Fibroblast of mammary gland (primary cell): ENCODE measurements at regions not wholly inside any gene's neighbourhood (a gene's known extent, or its start where the extent isn't known, plus 50 kb on each side); places are given as distances from the start of the nearest gene placed in this dataset.

ENCODE experiments used
- DNase-seq: peaks from one replicate; pipeline ENCODE4 v3.0.0-alpha.2; 2010; ENCODE audit warnings: low read depth
- H3K4me3 ChIP-seq: 2 replicates; pipeline ENCODE4 v1.5.1; 2011; ENCODE audit warnings: low read depth, mild to moderate bottlenecking, low read length, moderate library complexity; ENCODE audit not compliant: control insufficient read depth
- TF ChIP-seq, protein P1 (sequence below): conservative IDR thresholded peaks from 2 replicates; pipeline ENCODE4 v1.5.1; 2011; ENCODE audit warnings: low read depth, low read length, inconsistent platforms; ENCODE audit not compliant: control insufficient read depth, insufficient read depth

DNA sequence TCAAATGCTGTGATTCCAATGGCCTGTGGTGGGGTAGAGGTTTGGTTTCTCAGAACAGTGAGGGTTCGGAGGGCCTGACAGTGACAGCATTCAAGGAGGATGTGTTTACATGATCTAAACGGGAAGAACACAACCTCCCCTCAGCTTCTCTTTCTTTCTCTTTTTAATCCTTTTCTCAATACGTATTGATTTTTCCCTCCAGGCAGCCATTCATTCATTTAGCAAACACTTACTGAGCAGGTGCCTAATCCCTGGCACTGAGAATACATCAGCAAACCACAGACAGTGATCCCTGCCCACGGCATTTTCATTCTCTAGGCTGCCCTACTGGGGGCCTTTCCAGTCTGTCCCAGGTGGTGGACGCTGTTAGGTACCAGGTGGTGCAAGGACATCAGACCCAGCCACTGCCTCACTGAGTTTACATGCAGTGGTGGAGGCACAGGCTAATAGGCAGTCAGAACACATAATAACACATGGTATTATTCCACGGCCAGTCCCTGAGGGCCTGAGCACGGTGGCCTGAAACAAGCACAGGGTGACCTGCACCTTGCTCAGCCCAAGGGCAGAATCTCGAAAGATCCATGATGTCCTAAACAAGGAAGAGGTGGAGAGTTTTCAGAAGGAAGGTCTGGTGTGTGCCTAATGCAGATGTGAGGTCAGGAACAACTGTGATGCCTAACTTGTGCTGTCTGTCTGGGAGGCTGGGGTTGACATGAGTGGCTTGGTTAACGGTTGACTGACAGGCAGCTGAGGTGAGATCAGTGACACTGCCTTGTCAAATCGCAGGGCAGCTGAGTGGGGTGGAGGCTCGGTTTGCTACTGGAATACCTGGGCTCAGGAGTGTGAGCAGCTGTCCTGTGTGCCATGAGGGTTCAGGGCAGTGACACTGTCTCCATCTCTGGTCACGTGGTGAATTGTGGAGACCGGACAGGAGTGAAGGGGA, 785.5 kb upstream of the HS6ST1 start:
- TF ChIP-seq, protein P1, sequence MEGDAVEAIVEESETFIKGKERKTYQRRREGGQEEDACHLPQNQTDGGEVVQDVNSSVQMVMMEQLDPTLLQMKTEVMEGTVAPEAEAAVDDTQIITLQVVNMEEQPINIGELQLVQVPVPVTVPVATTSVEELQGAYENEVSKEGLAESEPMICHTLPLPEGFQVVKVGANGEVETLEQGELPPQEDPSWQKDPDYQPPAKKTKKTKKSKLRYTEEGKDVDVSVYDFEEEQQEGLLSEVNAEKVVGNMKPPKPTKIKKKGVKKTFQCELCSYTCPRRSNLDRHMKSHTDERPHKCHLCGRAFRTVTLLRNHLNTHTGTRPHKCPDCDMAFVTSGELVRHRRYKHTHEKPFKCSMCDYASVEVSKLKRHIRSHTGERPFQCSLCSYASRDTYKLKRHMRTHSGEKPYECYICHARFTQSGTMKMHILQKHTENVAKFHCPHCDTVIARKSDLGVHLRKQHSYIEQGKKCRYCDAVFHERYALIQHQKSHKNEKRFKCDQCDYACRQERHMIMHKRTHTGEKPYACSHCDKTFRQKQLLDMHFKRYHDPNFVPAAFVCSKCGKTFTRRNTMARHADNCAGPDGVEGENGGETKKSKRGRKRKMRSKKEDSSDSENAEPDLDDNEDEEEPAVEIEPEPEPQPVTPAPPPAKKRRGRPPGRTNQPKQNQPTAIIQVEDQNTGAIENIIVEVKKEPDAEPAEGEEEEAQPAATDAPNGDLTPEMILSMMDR, result no peak
- H3K4me3 ChIP-seq, result no peak overlapping the region
- DNase-seq, result no peak

DNA sequence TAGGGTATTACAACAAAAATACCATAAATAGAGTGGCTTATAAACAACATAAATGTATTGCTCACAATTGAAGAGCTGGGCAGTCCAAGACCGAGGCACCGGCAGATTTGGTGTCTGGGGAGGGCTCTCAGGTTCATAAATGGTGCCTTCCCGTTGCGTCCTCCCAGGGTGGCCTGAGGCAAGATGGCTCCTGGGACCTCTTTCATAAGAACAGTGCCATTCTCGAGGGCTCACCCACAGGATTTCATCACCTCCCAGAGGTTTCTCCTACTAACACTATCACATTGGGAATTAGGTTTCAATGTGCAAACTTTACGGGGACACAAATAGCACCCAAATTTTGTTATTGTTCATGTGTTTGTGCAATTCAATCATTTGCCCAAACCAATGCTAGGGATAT, 793.5 kb upstream of the HS6ST1 start:
- TF ChIP-seq, protein P1, result no peak
- no peak overlapping the region for H3K4me3 ChIP-seq
- no peak for DNase-seq

DNA sequence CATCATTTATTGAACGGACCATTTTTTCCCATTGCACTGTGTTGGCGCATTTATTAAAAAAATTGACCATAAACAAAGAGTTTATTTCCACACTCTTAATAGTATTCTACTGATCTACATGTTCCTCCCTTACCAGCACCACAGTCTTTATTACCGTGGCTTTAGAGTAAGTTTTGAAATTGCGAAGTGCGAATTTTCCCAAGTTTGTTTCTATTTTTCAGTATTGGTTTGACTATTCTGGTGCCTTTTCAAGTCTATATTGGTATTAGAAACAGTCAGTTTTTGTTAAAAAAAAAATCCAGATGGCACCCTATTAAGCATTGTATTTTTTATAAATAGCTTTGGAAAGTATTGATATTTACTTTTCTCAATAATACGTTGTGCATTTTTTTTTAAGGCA, 795.1 kb upstream of the HS6ST1 start:
- H3K4me3 ChIP-seq, result no peak overlapping the region
- TF ChIP-seq, protein P1, result no peak
- no peak for DNase-seq

GRCh38 chr2:129117434-129117833, 798.8 kb upstream of the HS6ST1 start:
- no peak overlapping the region for H3K4me3 ChIP-seq
- TF ChIP-seq, protein P1, result no peak
- DNase-seq, result no peak

DNA sequence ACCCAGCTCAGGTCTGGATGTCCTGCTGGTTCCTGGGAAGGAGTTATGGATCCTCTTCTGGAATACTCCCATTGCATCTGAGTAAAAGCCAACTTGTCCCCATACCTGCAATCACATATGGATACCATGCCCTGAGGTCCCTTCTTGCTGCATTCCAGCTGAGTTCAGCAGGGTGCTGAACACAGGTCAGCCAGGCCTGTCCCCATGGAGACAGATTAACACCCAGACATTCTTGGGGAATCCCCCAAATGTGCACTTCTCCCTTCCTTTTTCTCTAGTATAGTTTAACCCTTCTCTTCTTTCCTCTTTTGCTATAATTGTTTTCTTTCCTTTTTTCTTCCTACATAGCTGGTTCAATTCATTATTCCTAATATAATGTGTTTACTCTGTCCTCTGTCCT, 799.6 kb upstream of the HS6ST1 start:
- no peak for DNase-seq
- H3K4me3 ChIP-seq, result no peak overlapping the region
- TF ChIP-seq, protein P1, result no peak

DNA sequence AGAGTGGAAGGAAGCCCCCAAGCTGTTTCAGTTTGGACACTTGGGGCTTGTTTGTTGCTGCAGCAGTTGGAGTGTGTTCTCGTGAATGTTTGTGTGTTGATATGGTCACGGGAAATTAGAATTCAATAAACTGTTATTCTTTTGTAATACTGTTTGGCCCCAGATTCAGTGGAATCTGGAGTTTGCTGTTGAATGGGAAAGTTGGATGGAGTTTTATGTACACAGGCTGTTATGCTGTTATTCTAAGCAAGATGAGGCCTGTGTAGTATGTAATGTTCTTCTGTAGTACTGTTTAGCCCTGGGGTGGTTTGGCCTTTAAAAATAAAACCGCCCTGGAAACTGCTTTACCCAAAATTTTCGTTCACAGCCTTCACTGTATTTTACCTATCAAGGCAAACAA, 810.4 kb upstream of the HS6ST1 start:
- no peak for DNase-seq
- TF ChIP-seq, protein P1, result no peak
- no peak overlapping the region for H3K4me3 ChIP-seq
